GM20000 (cell line): ENCODE measurements at regions not wholly inside any gene's neighbourhood (a gene's known extent, or its start where the extent isn't known, plus 50 kb on each side); places are given as distances from the start of the nearest gene placed in this dataset.

ENCODE experiments used
- DNase-seq: peaks from one replicate; pipeline ENCODE4 v3.0.0; 2012; ENCODE audit warnings: low spot score
- CTCF ChIP-seq: IDR thresholded peaks from 2 replicates; pipeline ENCODE4 v1.5.1; 2012; ENCODE audit warnings: mild to moderate bottlenecking, control low read depth; ENCODE audit errors: extremely low read depth, missing control alignments

DNA sequence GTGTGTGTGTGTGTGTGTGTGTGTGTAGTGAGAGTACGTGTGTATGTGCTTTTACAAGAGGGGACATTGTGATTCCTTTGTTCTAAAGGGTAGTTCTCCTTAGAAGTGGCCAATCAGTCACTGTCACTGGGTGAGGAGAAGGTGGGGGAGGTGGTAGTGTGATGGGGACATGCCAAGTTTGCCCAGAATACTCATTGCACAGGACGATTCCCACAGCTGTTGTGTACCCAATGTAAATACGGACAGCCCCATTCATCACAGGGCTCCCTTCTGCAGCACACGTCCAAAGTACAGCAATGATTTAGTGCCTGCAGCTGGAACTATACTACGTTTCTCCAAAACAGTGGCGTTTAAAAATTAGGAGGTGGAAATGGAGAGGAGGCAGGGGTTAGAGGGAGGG lies 287.8 kb downstream of the TLR4 start:
- DNase-seq = no peak

GRCh38 chr9:118000581-118000980 lies 296.4 kb downstream of the TLR4 start:
- no peak for DNase-seq
- no peak for TF ChIP-seq CTCF

More for the DNA sequence above, 287.8 kb downstream of the TLR4 start:
- no peak for TF ChIP-seq CTCF

DNA sequence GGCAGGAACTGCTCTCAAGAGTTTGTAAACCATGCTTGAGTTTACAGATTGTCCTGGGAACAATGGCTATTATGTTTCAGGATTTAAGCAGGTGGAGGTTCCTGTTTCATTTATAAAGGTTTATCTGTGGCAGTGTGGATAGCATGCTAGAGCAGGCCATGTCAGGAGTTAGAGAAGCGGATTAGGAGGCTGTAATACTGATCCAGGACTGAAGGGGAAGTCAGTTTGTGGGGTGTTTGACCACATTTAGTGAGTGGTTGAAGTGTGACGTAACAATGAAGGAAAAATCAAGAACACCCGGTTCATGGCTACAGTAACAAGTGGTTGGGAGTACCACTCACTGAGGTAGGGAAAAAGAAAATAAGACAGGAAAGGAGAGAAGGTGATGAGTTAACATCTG lies 299.0 kb downstream of the TLR4 start:
- no peak for TF ChIP-seq CTCF
- no peak for DNase-seq

GRCh38 chr9:118008246-118008645 lies 304.0 kb downstream of the TLR4 start:
- no peak for TF ChIP-seq CTCF
- no peak for DNase-seq

- DNase-seq = no peak
- TF ChIP-seq CTCF = no peak
Observed at GRCh38 chr9:118009614-118010013, 305.4 kb downstream of the TLR4 start.

DNA sequence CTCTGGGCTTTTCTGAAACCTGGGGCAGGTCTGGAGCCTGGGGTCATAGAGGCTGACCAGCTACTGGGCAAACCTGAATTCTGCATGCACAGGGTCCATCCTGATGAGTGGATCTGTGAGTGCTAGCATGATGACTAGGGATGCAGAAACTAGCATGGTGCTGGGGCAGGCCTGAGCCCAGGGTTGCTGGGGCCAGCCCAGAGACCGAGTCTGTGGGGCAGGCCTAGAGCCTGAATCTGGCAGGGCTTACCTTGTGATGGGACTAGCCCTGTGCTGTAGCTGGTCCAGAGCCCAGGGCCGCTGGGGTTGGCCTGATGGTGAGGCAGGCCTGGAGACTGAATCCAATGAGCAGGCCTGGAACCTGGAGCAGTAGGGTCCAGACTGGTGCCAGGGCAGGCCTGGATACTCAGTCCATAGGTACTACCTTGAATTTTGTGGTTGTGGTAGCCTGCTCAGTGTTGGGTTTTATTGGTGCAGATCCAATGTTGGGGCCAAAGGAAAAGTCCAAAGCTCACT lies 313.5 kb downstream of the TLR4 start:
- no peak for TF ChIP-seq CTCF

GRCh38 chr9:118023644-118024043 lies 319.4 kb downstream of the TLR4 start:
- no peak for TF ChIP-seq CTCF
- DNase-seq = no peak

More for the DNA sequence above, 313.5 kb downstream of the TLR4 start:
- no peak for DNase-seq
